SIG-M5 treated with dmso at 0.1 percent for 504 hours (cell line): ENCODE measurements at regions not wholly inside any gene's neighbourhood (a gene's known extent, or its start where the extent isn't known, plus 50 kb on each side); places are given as distances from the start of the nearest gene placed in this dataset.
"Not testable (repeated sequence)": the region's sequence is repeated elsewhere in the genome, so short reads cannot be mapped to it uniquely, and the experiment has no call there.

Source experiments
- DNase-seq: peaks from one replicate; lab custom pipeline; 2025; ENCODE audit not compliant: unreplicated experiment; lab: John Stamatoyannopoulos, UW

DNA sequence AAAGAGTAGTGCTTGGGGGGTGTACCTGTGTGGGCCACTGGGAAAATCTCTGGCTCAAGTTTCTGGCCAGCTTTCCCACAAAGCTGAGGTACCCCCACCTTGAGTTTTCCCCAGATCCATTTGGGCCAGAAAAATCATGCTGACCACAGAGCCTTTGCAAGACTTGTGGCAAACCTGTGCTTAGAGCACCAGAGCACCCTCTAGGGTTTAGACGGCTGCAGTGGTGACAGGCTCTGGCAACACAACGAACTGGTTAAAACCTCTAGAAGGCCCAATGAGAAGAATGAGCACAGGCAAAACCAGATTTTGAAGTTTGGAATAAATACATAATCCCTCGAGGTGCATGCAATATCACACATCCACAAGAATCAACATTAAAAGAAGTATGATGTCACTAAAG lies 290.7 kb upstream of the FOLH1 start:
- DNase-seq, result no peak

- DNase-seq, result no peak
Observed at GRCh38 chr11:49505231-49505630, 296.8 kb upstream of the FOLH1 start.

DNA sequence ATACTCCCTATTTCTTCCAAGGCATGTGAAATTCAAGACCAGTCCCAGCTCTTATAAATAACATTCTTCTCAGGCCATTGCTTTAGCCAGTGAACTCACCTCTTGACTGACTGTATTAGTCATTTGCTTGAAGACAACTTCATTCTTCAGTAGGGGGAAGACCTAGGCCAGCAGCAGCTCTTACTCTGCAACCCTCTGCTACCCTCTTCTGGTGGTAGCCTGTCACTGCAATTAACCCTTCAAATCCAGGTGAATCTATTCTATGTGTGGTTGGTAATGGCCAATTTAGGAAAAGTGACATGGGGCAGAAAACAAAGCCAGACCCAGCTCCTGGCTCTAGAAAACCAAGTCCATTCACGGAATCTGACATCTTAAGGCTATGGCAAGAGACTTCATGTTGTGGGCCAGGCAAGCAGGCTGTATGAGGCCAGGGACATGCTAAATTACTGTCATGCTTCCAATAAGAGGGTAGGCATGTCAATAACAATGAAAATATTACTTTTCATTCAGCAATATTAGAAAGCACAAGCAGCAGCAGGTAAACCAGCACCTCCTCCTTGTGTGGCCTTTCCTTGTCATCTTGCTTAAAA lies 317.9 kb upstream of the FOLH1 start:
- DNase-seq, result peak; percentile 56

GRCh38 chr11:49533204-49533603 lies 324.8 kb upstream of the FOLH1 start:
- no peak for DNase-seq

GRCh38 chr11:49538927-49539326 lies 330.5 kb upstream of the FOLH1 start:
- DNase-seq, result not testable (repeated sequence)

DNA sequence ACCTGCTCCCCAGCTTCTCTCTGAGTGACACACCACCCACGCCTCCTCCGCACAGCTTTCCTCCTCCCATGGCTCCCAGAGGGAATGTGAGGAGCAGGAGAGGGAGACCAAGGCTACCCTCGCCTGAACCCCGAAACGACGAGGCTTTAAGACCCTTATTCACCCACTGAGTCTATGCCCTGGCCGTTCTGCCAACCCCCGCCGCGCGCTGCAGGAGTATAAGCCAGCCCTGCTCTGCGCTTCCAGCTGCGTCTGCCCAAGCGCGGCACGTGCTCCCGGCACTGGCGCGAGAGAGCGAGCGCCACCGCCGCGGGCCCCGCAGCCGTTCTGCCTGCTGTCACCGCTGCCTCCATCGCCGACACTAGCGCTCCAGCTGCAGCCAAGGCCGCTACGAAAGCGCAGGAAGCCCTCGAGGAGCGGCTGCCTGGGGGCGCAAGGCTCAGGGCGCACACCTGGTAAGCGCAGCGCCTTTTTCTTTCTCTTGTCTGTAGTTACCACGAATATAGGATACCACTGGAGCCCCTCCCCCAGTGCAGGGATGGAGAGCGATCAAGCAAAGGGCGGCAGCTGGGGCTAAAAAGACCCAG lies 350.0 kb upstream of the FOLH1 start:
- not testable (repeated sequence) for DNase-seq

GRCh38 chr11:49560593-49560992 lies 352.2 kb upstream of the FOLH1 start:
- DNase-seq, result not testable (repeated sequence)

DNA sequence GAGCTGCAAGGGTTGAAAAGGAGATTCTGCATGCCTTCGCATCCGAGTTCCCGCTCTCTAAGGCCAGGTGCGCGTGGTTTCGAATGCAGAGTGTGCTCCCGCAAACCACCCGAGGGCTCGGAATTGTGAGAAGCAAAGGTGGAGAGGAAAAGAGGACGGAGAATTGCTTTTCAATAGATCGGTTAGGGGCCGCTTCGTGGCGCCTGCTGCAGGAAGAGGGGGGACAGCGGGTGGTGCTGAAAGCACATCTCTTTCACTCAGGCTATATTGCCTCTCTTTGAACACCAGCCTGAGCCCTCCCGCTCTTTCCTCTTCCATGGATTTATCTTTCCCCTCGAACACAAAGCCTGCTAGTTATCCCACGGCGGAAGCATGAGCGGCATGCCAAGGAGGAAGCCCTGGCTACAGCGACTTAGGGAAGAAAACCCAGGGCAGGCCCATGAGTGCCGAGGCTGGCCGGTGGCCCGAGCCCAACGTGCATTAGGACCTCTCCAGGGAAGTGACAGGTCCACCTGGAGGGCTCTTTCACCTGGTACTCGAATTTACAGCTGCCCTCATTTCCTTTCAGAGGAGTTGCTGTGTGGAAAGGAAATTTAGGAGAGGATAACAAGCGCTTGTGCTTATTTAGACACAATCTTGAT lies 353.0 kb upstream of the FOLH1 start:
- DNase-seq, result not testable (repeated sequence)

DNA sequence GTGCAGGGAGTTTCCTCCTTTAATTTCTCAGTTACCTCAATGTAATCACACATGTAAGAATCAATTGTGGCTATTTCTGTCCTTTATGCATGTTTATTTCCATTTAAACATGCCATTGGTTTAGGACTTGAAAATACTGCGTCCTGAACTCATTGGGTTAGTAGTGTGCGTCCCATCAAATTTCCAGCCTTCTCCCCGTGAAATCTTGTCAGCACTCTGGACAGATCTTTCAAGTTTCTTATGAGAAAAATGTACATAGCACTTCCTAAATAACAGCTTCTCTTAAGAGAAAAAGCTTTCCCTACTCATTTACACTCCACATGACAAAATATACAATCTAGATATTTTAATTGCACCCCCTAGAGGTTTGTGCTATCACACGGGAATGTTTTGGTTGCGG lies 353.9 kb upstream of the FOLH1 start:
- DNase-seq, result not testable (repeated sequence)

- not testable (repeated sequence) for DNase-seq
Observed at GRCh38 chr11:49579492-49579891, 371.1 kb upstream of the FOLH1 start.

- not testable (repeated sequence) for DNase-seq
Observed at GRCh38 chr11:49585495-49585894, 366.7 kb upstream of the OR4C13 start.

DNA sequence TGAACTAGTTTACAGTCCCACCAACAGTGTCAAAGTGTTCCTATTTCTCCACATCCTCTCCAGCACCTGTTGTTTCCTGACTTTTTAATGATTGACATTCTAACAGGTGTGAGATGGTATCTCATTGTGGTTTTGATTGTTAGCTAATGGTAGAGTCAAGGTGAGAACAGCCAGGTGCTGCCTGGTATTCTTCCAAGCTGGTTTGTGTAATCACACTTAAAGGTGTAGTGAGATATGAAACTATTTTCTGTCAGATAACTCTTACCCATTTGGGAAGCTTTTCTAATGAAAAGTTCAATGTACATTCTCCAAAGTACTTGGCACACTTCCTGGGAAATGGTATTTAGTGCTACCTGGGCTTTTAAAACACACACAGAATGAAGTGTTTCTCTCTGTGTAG lies 343.3 kb upstream of the OR4C13 start:
- not testable (repeated sequence) for DNase-seq

DNA sequence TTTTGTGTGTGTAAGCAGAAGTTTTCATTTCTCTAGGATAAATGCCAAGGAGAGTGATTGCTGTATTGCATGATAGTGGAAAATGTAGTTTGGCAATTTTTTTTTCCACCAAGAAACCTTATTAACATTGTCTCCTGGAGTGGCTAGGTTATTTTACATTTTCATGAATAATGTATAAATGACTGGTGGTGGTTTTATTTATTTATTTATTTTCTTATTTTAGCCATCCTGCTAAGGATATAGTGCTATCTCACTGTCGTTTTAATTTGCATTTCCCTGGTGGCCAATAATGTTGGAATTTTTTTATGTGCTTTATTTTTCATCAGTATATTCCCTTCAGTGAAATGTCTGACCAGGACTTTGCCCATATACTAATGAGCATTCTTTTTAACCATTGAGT lies 328.3 kb upstream of the OR4C13 start:
- not testable (repeated sequence) for DNase-seq

GRCh38 chr11:49670705-49671104 lies 281.5 kb upstream of the OR4C13 start:
- DNase-seq, result not testable (repeated sequence)

DNA sequence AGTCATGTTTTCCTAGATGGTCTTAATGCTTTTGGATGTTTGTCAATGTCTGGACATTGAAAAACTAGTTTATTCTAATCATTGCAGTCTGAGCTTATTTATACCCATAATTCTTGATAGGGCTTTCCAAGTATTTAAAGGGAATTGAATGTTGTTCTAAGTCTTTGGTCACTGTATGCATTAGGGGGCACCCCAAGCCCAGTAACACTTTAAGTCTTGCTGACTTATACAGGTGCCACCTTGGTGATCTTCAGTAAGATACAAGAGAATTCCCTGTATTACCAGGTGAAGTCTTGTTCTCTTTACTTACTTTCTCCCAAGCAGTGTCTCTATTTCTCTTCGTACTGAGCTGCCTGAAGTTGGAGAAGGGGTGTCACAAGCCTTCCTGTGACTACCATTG lies 250.1 kb upstream of the OR4C13 start:
- DNase-seq, result not testable (repeated sequence)

GRCh38 chr11:49750447-49750846 lies 201.7 kb upstream of the OR4C13 start:
- not testable (repeated sequence) for DNase-seq

- not testable (repeated sequence) for DNase-seq
Observed at GRCh38 chr11:49750960-49751359, 201.2 kb upstream of the OR4C13 start.

GRCh38 chr11:49780791-49781190 lies 171.4 kb upstream of the OR4C13 start:
- DNase-seq, result not testable (repeated sequence)

- DNase-seq, result not testable (repeated sequence)
Observed at GRCh38 chr11:49782000-49782399, 170.2 kb upstream of the OR4C13 start.

DNA sequence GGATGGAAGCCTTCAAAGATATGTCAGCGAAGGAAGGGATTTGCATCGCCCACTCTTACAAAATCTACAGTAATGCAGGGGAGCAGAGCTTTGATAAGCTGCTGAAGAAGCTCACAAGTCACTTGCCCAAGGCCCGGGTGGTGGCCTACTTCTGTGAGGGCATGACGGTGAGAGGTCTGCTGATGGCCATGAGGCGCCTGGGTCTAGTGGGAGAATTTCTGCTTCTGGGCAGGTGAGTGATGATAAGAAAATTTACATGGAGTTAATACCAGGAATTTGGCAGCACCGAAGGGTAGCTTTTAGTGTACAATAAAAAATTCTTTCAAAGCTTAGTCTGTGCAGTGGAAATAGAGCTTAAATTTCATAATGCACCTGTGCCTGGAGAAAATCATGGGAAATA lies 168.3 kb upstream of the OR4C13 start:
- DNase-seq, result not testable (repeated sequence)

DNA sequence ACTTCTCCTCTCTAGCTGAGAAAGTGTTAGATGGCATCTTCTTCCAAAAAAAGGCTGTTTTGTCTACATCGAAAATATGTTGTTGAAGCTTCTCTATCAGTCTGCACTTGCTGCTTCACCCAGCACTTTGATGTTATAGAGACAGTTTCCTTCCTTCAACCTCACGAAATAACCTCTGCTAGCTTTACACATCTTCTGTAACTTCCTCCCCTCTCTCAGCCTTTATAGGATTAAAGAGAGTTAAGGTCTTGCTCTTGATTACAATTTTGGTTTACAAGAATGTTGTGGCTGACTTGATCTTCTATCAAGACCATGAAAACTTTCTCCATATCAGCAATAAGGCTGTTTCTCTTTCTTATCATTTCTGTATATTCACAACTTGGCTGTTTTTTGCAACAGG lies 162.4 kb upstream of the OR4C13 start:
- DNase-seq, result not testable (repeated sequence)

- not testable (repeated sequence) for DNase-seq
Observed at GRCh38 chr11:49798206-49798837, 153.9 kb upstream of the OR4C13 start.
